ENCODE measurements at regions not wholly inside any gene's neighbourhood (a gene's known extent, or its start where the extent isn't known, plus 50 kb on each side); places are given as distances from the start of the nearest gene placed in this dataset.

DNA sequence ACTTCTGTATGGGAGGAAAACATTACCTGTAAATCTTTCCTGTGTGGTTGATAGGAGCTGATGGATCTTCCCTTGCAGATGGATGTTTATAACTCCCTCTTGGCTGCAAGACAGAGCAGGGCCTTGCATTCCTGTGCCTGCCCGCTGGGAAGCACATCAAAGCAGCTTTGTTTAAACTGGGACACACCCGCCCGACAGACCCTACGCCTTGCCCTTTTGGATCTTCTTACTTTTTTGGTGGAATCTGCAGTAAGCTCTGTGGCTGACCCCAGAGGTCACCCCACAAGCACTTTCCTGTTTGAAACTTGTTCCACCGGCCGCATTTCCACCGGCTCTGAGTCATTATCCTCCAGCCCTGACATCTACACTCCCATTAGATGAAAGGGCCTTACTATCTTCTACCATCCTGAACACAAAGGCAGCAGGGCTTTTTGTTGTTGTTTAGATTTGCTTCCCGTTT, 244.1 kb upstream of the STT3B start (continued):
- TF ChIP-seq, protein P1, sequence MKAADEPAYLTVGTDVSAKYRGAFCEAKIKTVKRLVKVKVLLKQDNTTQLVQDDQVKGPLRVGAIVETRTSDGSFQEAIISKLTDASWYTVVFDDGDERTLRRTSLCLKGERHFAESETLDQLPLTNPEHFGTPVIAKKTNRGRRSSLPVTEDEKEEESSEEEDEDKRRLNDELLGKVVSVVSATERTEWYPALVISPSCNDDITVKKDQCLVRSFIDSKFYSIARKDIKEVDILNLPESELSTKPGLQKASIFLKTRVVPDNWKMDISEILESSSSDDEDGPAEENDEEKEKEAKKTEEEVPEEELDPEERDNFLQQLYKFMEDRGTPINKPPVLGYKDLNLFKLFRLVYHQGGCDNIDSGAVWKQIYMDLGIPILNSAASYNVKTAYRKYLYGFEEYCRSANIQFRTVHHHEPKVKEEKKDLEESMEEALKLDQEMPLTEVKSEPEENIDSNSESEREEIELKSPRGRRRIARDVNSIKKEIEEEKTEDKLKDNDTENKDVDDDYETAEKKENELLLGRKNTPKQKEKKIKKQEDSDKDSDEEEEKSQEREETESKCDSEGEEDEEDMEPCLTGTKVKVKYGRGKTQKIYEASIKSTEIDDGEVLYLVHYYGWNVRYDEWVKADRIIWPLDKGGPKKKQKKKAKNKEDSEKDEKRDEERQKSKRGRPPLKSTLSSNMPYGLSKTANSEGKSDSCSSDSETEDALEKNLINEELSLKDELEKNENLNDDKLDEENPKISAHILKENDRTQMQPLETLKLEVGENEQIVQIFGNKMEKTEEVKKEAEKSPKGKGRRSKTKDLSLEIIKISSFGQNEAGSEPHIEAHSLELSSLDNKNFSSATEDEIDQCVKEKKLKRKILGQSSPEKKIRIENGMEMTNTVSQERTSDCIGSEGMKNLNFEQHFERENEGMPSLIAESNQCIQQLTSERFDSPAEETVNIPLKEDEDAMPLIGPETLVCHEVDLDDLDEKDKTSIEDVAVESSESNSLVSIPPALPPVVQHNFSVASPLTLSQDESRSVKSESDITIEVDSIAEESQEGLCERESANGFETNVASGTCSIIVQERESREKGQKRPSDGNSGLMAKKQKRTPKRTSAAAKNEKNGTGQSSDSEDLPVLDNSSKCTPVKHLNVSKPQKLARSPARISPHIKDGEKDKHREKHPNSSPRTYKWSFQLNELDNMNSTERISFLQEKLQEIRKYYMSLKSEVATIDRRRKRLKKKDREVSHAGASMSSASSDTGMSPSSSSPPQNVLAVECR (CRISPR knock-in tag; IDR thresholded peaks at IDR 0.05; ENCODE audit: borderline replicate concordance): peak; percentile 38; the same call in 1 of the 2 replicates
- TF ChIP-seq ZNF224 (CRISPR knock-in tag; IDR thresholded peaks at IDR 0.05) (no peak), TMF1 (CRISPR knock-in tag; IDR thresholded peaks at IDR 0.05; ENCODE audit: low read depth) (no peak), HHEX (CRISPR knock-in tag; IDR thresholded peaks at IDR 0.05) (no peak), AGO2 (optimal IDR thresholded peaks at IDR 0.05; ENCODE audit: low read depth, low read length) (no peak), KLF12 (CRISPR knock-in tag; IDR thresholded peaks at IDR 0.05; ENCODE audit: borderline replicate concordance) (peak; percentile 81; the same call in 1 of the 2 replicates), JUND (CRISPR knock-in tag; IDR thresholded peaks at IDR 0.05) (0 out of 2 replicates have a peak, but pooled peaks have one; percentile 23), ZZZ3 (CRISPR knock-in tag; IDR thresholded peaks at IDR 0.05; ENCODE audit: borderline replicate concordance) (no peak), ZNF678 (CRISPR knock-in tag; IDR thresholded peaks at IDR 0.05) (no peak), ZNF441 (CRISPR knock-in tag; IDR thresholded peaks at IDR 0.05; ENCODE audit: borderline replicate concordance) (no peak)
- TF ChIP-seq, protein P2, sequence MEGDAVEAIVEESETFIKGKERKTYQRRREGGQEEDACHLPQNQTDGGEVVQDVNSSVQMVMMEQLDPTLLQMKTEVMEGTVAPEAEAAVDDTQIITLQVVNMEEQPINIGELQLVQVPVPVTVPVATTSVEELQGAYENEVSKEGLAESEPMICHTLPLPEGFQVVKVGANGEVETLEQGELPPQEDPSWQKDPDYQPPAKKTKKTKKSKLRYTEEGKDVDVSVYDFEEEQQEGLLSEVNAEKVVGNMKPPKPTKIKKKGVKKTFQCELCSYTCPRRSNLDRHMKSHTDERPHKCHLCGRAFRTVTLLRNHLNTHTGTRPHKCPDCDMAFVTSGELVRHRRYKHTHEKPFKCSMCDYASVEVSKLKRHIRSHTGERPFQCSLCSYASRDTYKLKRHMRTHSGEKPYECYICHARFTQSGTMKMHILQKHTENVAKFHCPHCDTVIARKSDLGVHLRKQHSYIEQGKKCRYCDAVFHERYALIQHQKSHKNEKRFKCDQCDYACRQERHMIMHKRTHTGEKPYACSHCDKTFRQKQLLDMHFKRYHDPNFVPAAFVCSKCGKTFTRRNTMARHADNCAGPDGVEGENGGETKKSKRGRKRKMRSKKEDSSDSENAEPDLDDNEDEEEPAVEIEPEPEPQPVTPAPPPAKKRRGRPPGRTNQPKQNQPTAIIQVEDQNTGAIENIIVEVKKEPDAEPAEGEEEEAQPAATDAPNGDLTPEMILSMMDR (CRISPR knock-in tag; IDR thresholded peaks at IDR 0.05): 0 out of 2 replicates have a peak, but pooled peaks have one; percentile 13
- TF ChIP-seq, protein P3, sequence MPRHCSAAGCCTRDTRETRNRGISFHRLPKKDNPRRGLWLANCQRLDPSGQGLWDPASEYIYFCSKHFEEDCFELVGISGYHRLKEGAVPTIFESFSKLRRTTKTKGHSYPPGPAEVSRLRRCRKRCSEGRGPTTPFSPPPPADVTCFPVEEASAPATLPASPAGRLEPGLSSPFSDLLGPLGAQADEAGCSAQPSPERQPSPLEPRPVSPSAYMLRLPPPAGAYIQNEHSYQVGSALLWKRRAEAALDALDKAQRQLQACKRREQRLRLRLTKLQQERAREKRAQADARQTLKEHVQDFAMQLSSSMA (CRISPR knock-in tag; IDR thresholded peaks at IDR 0.05): no peak
- TF ChIP-seq, protein P4, sequence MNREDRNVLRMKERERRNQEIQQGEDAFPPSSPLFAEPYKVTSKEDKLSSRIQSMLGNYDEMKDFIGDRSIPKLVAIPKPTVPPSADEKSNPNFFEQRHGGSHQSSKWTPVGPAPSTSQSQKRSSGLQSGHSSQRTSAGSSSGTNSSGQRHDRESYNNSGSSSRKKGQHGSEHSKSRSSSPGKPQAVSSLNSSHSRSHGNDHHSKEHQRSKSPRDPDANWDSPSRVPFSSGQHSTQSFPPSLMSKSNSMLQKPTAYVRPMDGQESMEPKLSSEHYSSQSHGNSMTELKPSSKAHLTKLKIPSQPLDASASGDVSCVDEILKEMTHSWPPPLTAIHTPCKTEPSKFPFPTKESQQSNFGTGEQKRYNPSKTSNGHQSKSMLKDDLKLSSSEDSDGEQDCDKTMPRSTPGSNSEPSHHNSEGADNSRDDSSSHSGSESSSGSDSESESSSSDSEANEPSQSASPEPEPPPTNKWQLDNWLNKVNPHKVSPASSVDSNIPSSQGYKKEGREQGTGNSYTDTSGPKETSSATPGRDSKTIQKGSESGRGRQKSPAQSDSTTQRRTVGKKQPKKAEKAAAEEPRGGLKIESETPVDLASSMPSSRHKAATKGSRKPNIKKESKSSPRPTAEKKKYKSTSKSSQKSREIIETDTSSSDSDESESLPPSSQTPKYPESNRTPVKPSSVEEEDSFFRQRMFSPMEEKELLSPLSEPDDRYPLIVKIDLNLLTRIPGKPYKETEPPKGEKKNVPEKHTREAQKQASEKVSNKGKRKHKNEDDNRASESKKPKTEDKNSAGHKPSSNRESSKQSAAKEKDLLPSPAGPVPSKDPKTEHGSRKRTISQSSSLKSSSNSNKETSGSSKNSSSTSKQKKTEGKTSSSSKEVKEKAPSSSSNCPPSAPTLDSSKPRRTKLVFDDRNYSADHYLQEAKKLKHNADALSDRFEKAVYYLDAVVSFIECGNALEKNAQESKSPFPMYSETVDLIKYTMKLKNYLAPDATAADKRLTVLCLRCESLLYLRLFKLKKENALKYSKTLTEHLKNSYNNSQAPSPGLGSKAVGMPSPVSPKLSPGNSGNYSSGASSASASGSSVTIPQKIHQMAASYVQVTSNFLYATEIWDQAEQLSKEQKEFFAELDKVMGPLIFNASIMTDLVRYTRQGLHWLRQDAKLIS (CRISPR knock-in tag; IDR thresholded peaks at IDR 0.05): no peak
- TF ChIP-seq, protein P5, sequence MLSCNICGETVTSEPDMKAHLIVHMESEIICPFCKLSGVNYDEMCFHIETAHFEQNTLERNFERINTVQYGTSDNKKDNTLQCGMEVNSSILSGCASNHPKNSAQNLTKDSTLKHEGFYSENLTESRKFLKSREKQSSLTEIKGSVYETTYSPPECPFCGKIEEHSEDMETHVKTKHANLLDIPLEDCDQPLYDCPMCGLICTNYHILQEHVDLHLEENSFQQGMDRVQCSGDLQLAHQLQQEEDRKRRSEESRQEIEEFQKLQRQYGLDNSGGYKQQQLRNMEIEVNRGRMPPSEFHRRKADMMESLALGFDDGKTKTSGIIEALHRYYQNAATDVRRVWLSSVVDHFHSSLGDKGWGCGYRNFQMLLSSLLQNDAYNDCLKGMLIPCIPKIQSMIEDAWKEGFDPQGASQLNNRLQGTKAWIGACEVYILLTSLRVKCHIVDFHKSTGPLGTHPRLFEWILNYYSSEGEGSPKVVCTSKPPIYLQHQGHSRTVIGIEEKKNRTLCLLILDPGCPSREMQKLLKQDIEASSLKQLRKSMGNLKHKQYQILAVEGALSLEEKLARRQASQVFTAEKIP (CRISPR knock-in tag; IDR thresholded peaks at IDR 0.05; ENCODE audit: borderline replicate concordance): no peak

All from HepG2 (cell line).